ENCODE measurements at regions not wholly inside any gene's neighbourhood (a gene's known extent, or its start where the extent isn't known, plus 50 kb on each side); places are given as distances from the start of the nearest gene placed in this dataset.

GRCh38 chr5:145568581-145568980 is 266.6 kb downstream of the PRELID2 start:
- TF ChIP-seq POLR2A (IDR thresholded peaks at IDR 0.05) (no peak), CTCF (IDR thresholded peaks at IDR 0.05) (no peak)

All from heart left ventricle (tissue), 13 donors.